ENCODE measurements at regions not wholly inside any gene's neighbourhood (a gene's known extent, or its start where the extent isn't known, plus 50 kb on each side); places are given as distances from the start of the nearest gene placed in this dataset.

DNA sequence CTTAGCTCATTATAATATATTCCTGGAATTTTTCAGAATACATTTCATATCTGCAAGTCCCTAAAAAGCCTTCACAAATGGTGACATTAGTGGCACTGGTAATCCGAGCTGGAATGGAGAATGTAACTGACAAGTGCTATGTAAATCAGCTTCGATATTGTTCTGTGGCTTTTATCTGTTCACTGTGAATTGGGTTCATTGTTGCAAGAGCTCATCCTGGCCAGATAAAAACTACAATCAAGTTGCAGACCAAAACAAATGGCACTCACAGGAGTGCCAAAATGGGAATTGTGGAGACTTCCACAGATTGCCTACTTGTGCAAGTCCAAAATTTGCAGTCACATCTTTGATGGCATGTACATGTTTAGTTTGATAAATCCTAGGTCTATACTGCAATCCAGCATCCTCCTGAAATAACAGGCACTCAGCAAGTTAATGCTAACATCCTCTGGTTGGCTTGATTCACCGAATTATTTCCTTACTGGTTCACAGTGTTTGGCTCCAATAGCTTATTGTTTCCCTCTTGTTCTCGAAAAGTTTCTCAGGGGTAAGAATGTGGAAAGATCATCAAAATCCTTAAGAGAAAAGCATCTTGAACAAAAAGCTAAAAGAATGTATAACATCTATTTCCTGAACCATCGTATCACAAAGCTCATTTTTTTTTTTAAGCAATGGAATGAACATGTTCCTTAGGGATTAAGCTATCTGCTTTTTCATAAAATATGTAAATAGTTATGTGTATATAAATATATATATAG, 904.9 kb downstream of the CENPC start:
- TF ChIP-seq, protein P1, sequence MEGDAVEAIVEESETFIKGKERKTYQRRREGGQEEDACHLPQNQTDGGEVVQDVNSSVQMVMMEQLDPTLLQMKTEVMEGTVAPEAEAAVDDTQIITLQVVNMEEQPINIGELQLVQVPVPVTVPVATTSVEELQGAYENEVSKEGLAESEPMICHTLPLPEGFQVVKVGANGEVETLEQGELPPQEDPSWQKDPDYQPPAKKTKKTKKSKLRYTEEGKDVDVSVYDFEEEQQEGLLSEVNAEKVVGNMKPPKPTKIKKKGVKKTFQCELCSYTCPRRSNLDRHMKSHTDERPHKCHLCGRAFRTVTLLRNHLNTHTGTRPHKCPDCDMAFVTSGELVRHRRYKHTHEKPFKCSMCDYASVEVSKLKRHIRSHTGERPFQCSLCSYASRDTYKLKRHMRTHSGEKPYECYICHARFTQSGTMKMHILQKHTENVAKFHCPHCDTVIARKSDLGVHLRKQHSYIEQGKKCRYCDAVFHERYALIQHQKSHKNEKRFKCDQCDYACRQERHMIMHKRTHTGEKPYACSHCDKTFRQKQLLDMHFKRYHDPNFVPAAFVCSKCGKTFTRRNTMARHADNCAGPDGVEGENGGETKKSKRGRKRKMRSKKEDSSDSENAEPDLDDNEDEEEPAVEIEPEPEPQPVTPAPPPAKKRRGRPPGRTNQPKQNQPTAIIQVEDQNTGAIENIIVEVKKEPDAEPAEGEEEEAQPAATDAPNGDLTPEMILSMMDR (conservative IDR thresholded peaks at IDR 0.05; ENCODE audit: low read length): no peak
- TF ChIP-seq EZH2phosphoT487 (IDR thresholded peaks at IDR 0.05; ENCODE audit: borderline replicate concordance): no peak
